Chondrocyte (in vitro differentiated cells): ENCODE measurements at regions not wholly inside any gene's neighbourhood (a gene's known extent, or its start where the extent isn't known, plus 50 kb on each side); places are given as distances from the start of the nearest gene placed in this dataset.

Experiments
- DNase-seq: peaks from one replicate; pipeline ENCODE4 v3.0.0; 2021; ENCODE audit warnings: mixed read lengths, low spot score
- H3K27ac Mint-ChIP-seq: one replicate; pipeline ENCODE4 v1.8.0; 2021; ENCODE audit warnings: mild to moderate bottlenecking, moderate library complexity, mixed read lengths; ENCODE audit not compliant: unreplicated experiment
- H3K27me3 Mint-ChIP-seq: 2 replicates; pipeline ENCODE4 v1.8.0; 2021; ENCODE audit warnings: low read depth, mixed read lengths
- H3K36me3 Mint-ChIP-seq: 2 replicates; pipeline ENCODE4 v1.8.0; 2021; ENCODE audit warnings: low read depth, mixed read lengths
- H3K4me1 Mint-ChIP-seq: 2 replicates; pipeline ENCODE4 v1.8.0; 2021; ENCODE audit warnings: low read depth, mild to moderate bottlenecking, mixed read lengths
- H3K4me3 Mint-ChIP-seq: one replicate; pipeline ENCODE4 v1.8.0; 2021; ENCODE audit warnings: mild to moderate bottlenecking, moderate library complexity, mixed read lengths; ENCODE audit not compliant: unreplicated experiment
- H3K9me3 Mint-ChIP-seq: 2 replicates; pipeline ENCODE4 v1.8.0; 2021; ENCODE audit warnings: low read depth, mixed read lengths
- TF ChIP-seq, protein P1 (sequence below): fragments of 200-600 bp; sonication (generic); IDR thresholded peaks from 2 replicates; pipeline ENCODE4 v1.5.0; 2021; ENCODE audit warnings: antibody characterized with exemption, mild to moderate bottlenecking, moderate library complexity

- no peaks in the 10 kb centered on the region for H3K36me3 Mint-ChIP-seq
- TF ChIP-seq, protein P1, sequence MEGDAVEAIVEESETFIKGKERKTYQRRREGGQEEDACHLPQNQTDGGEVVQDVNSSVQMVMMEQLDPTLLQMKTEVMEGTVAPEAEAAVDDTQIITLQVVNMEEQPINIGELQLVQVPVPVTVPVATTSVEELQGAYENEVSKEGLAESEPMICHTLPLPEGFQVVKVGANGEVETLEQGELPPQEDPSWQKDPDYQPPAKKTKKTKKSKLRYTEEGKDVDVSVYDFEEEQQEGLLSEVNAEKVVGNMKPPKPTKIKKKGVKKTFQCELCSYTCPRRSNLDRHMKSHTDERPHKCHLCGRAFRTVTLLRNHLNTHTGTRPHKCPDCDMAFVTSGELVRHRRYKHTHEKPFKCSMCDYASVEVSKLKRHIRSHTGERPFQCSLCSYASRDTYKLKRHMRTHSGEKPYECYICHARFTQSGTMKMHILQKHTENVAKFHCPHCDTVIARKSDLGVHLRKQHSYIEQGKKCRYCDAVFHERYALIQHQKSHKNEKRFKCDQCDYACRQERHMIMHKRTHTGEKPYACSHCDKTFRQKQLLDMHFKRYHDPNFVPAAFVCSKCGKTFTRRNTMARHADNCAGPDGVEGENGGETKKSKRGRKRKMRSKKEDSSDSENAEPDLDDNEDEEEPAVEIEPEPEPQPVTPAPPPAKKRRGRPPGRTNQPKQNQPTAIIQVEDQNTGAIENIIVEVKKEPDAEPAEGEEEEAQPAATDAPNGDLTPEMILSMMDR = no peak
- H3K4me1 Mint-ChIP-seq = no peaks in the 10 kb centered on the region
- DNase-seq = no peak
- H3K4me3 Mint-ChIP-seq = no peak overlapping the region
- H3K27ac Mint-ChIP-seq = no peak overlapping the region
- H3K9me3 Mint-ChIP-seq = peaks cover 17% of the 10 kb centered on the region
- no peaks in the 10 kb centered on the region for H3K27me3 Mint-ChIP-seq
Measured at GRCh38 chr18:38406607-38407006, 841.0 kb upstream of the CELF4 start.

GRCh38 chr18:38402509-38402908, 836.9 kb upstream of the CELF4 start:
- DNase-seq = no peak
- H3K27ac Mint-ChIP-seq = no peak overlapping the region
- TF ChIP-seq, protein P1 = no peak
- H3K36me3 Mint-ChIP-seq = no peaks in the 10 kb centered on the region
- H3K4me3 Mint-ChIP-seq = no peak overlapping the region
- no peaks in the 10 kb centered on the region for H3K4me1 Mint-ChIP-seq
- H3K27me3 Mint-ChIP-seq = no peaks in the 10 kb centered on the region
- H3K9me3 Mint-ChIP-seq = peaks cover 8% of the 10 kb centered on the region

DNA sequence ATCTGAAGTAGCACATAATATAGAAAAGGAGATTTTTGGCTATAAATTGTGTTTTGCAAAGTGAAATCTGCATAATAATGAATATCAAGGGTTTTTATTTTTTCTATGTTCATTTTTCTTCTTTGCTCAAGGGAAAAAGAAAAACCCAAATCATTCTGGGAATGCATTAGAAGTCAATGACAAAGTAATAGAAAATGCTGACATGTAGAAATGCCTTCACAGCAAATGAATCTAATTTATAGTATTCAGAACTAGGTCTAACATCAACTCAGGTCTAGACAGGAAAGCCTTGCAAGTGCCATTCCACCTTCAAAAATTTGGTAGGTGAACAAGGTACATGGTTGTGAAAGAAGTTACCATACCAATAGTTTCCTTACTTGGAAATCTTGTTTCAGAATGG, 831.5 kb upstream of the CELF4 start:
- Mint-ChIP-seq H3K4me1 (no peaks in the 10 kb centered on the region), H3K27ac (no peak overlapping the region), H3K9me3 (no peaks in the 10 kb centered on the region), H3K27me3 (no peaks in the 10 kb centered on the region), H3K4me3 (no peak overlapping the region), H3K36me3 (no peaks in the 10 kb centered on the region)
- DNase-seq = no peak
- TF ChIP-seq, protein P1 = no peak

- Mint-ChIP-seq H3K27me3 (no peaks in the 10 kb centered on the region), H3K27ac (no peak overlapping the region), H3K4me3 (no peak overlapping the region), H3K4me1 (no peaks in the 10 kb centered on the region), H3K9me3 (no peaks in the 10 kb centered on the region), H3K36me3 (no peaks in the 10 kb centered on the region)
- TF ChIP-seq, protein P1 = no peak
- DNase-seq = no peak
Measured at GRCh38 chr18:38386146-38386545, 820.5 kb upstream of the CELF4 start.

DNA sequence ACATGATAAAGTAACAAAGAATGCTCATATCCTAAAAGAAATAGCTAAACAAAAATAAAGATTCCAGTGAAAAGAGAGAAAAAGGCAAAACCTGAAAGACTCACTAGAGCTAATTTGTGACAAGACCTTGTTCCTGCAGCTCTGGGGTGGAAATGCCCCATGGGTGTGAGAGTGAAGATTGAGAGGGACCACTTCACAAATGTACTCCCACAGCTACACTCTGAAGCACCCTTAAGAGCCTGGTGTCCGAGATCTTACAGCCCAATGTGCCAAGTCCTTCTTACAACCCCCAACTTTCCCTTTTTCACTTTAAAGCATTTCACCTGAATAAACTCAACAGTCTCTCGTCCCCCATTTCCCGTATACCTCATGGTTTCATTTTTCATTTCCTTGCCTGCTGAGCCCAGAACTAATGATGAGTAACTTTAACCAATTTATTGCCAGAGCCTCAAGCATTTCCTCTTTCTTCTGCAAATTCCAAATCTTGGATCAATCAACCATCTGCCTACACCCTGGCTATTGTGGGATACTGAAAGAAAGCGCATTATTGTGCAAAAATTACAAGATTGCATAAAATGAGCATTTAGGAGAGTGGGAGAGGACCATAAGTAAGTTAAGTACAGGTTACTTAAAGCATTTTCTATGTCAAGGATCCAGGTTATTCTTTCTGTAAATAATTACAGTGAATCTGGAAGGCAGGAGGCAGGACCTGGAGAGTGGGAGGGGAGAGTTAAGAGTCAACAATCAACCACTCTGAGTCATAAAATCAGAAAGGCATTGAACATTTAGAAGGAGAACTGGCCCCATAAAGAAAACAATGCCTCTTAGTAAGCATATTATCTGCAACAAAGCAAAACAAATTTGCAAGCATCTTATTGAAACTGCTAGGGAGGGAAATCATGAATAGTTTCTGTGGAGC, 804.4 kb upstream of the CELF4 start:
- Mint-ChIP-seq H3K27me3 (no peaks in the 10 kb centered on the region), H3K36me3 (no peaks in the 10 kb centered on the region), H3K27ac (no peak overlapping the region), H3K4me3 (no peak overlapping the region), H3K9me3 (no peaks in the 10 kb centered on the region), H3K4me1 (no peaks in the 10 kb centered on the region)
- TF ChIP-seq, protein P1 = no peak
- DNase-seq = no peak
